GM23338 (cell line): ENCODE measurements at regions not wholly inside any gene's neighbourhood (a gene's known extent, or its start where the extent isn't known, plus 50 kb on each side); places are given as distances from the start of the nearest gene placed in this dataset.

Experiments
- ATAC-seq: fragments of 200-7000 bp; cut with Tn5 transposase; 3 replicates; pipeline ENCODE4 v1.9.1; 2020
- DNase-seq: peaks from one replicate; pipeline ENCODE4 v3.0.0-alpha.2; 2015; ENCODE audit warnings: low spot score
- H2AFZ ChIP-seq: fragments of 200-600 bp; sonication (generic); 2 replicates; pipeline ENCODE4 v1.8.0; 2016; ENCODE audit warnings: antibody characterized with exemption, mild to moderate bottlenecking, moderate library complexity
- H3F3A ChIP-seq: fragments of 200-600 bp; sonication (generic); replicated peaks from 2 replicates; pipeline ENCODE4 v1.8.0; 2017; ENCODE audit warnings: antibody characterized with exemption, mixed run types, low read depth
- H3K27ac ChIP-seq: fragments of 200-600 bp; sonication (generic); 2 replicates; pipeline ENCODE4 v1.6.1; 2016; ENCODE audit warnings: low read depth
- H3K27me3 ChIP-seq: fragments of 200-600 bp; sonication (generic); 2 replicates; pipeline ENCODE4 v1.8.0; 2016; ENCODE audit warnings: mild to moderate bottlenecking, mixed run types, moderate library complexity; ENCODE audit not compliant: insufficient read depth
- H3K36me3 ChIP-seq: fragments of 200-600 bp; sonication (generic); 2 replicates; pipeline ENCODE4 v1.8.0; 2016; ENCODE audit warnings: mild to moderate bottlenecking; ENCODE audit not compliant: insufficient read depth
- H3K4me1 ChIP-seq: fragments of 200-600 bp; sonication (generic); 2 replicates; pipeline ENCODE4 v1.8.0; 2016; ENCODE audit warnings: mild to moderate bottlenecking, moderate library complexity; ENCODE audit not compliant: insufficient read depth
- H3K4me2 ChIP-seq: fragments of 200-600 bp; sonication (generic); 2 replicates; pipeline ENCODE4 v1.7.1; 2017; ENCODE audit warnings: mixed run types
- H3K4me3 ChIP-seq: fragments of 200-600 bp; sonication (generic); 2 replicates; pipeline ENCODE4 v1.6.1; 2016; ENCODE audit warnings: mixed run types
- H3K79me2 ChIP-seq: fragments of 200-600 bp; sonication (generic); replicated peaks from 2 replicates; pipeline ENCODE4 v1.8.0; 2017; ENCODE audit warnings: mild to moderate bottlenecking; ENCODE audit not compliant: insufficient read depth
- H3K9me2 ChIP-seq: fragments of 200-600 bp; sonication (generic); 2 replicates; pipeline ENCODE4 v1.8.0; 2017; ENCODE audit not compliant: insufficient read depth
- H4K20me1 ChIP-seq: fragments of 200-600 bp; sonication (generic); replicated peaks from 2 replicates; pipeline ENCODE4 v1.8.0; 2017; ENCODE audit warnings: mild to moderate bottlenecking; ENCODE audit not compliant: insufficient read depth
- H3K27ac Mint-ChIP-seq: 2 replicates; pipeline ENCODE4 v1.8.0; 2020; ENCODE audit warnings: inconsistent platforms, mild to moderate bottlenecking, moderate library complexity, mixed read lengths
- H3K27me3 Mint-ChIP-seq: 3 replicates; pipeline ENCODE4 v1.8.0; 2022; ENCODE audit warnings: low read depth, mild to moderate bottlenecking, moderate library complexity, mixed read lengths, inconsistent platforms; ENCODE audit not compliant: insufficient read depth, poor library complexity
- H3K36me3 Mint-ChIP-seq: 3 replicates; pipeline ENCODE4 v1.8.0; 2021; ENCODE audit warnings: low read depth, mild to moderate bottlenecking, inconsistent platforms, moderate library complexity, mixed read lengths
- H3K4me1 Mint-ChIP-seq: 3 replicates; pipeline ENCODE4 v1.8.0; 2020; ENCODE audit warnings: mild to moderate bottlenecking, inconsistent platforms, mixed read lengths
- H3K4me3 Mint-ChIP-seq: 3 replicates; pipeline ENCODE4 v1.8.0; 2021; ENCODE audit warnings: moderate library complexity, mild to moderate bottlenecking, inconsistent platforms, mixed read lengths
- H3K9me3 Mint-ChIP-seq: 3 replicates; pipeline ENCODE4 v1.8.0; 2020; ENCODE audit warnings: moderate library complexity, mild to moderate bottlenecking, inconsistent platforms, mixed read lengths
- POLR2AphosphoS5 ChIP-seq: IDR thresholded peaks from 2 replicates; pipeline ENCODE4 v1.6.1; 2016; ENCODE audit warnings: antibody characterized with exemption, low read depth
- STAT1 ChIP-seq: IDR thresholded peaks from one replicate; pipeline ENCODE4 v1.6.1; 2016; ENCODE audit warnings: antibody characterized with exemption; ENCODE audit not compliant: unreplicated experiment
- ZNF331 ChIP-seq: fragments of 250-450 bp; sonication (Bioruptor Pico); IDR thresholded peaks from 2 replicates; pipeline ENCODE4 v1.5.0; 2020; ENCODE audit warnings: low read depth, mild to moderate bottlenecking, moderate library complexity
- TF ChIP-seq, protein P1 (sequence below): fragments of 250-450 bp; sonication (Bioruptor Pico); IDR thresholded peaks from 2 replicates; pipeline ENCODE4 v1.5.0; 2020; ENCODE audit warnings: mild to moderate bottlenecking, moderate library complexity
- TF ChIP-seq, protein P2 (sequence below): IDR thresholded peaks from 2 replicates; pipeline ENCODE4 v1.6.1; 2016; ENCODE audit warnings: antibody characterized with exemption

DNA sequence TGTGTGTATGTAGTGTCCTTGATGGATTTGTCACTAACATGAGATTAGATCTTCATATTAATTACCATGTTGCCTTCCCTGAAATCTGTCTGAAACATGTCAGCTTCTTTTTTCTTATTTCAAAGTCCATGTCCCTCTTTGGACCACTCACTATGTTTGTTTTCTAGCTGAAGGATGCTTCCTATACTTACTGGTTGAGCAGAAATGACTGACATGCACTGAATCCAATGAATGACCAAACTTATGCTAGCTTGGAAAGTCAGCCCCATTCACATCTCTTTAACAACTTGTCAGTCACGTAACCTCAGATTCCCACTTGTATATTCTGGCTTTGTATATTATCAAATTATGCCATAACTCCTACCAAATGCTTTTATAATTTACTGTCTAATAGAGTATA is 69.9 kb upstream of the STK39 start (continued):
- TF ChIP-seq, protein P1, sequence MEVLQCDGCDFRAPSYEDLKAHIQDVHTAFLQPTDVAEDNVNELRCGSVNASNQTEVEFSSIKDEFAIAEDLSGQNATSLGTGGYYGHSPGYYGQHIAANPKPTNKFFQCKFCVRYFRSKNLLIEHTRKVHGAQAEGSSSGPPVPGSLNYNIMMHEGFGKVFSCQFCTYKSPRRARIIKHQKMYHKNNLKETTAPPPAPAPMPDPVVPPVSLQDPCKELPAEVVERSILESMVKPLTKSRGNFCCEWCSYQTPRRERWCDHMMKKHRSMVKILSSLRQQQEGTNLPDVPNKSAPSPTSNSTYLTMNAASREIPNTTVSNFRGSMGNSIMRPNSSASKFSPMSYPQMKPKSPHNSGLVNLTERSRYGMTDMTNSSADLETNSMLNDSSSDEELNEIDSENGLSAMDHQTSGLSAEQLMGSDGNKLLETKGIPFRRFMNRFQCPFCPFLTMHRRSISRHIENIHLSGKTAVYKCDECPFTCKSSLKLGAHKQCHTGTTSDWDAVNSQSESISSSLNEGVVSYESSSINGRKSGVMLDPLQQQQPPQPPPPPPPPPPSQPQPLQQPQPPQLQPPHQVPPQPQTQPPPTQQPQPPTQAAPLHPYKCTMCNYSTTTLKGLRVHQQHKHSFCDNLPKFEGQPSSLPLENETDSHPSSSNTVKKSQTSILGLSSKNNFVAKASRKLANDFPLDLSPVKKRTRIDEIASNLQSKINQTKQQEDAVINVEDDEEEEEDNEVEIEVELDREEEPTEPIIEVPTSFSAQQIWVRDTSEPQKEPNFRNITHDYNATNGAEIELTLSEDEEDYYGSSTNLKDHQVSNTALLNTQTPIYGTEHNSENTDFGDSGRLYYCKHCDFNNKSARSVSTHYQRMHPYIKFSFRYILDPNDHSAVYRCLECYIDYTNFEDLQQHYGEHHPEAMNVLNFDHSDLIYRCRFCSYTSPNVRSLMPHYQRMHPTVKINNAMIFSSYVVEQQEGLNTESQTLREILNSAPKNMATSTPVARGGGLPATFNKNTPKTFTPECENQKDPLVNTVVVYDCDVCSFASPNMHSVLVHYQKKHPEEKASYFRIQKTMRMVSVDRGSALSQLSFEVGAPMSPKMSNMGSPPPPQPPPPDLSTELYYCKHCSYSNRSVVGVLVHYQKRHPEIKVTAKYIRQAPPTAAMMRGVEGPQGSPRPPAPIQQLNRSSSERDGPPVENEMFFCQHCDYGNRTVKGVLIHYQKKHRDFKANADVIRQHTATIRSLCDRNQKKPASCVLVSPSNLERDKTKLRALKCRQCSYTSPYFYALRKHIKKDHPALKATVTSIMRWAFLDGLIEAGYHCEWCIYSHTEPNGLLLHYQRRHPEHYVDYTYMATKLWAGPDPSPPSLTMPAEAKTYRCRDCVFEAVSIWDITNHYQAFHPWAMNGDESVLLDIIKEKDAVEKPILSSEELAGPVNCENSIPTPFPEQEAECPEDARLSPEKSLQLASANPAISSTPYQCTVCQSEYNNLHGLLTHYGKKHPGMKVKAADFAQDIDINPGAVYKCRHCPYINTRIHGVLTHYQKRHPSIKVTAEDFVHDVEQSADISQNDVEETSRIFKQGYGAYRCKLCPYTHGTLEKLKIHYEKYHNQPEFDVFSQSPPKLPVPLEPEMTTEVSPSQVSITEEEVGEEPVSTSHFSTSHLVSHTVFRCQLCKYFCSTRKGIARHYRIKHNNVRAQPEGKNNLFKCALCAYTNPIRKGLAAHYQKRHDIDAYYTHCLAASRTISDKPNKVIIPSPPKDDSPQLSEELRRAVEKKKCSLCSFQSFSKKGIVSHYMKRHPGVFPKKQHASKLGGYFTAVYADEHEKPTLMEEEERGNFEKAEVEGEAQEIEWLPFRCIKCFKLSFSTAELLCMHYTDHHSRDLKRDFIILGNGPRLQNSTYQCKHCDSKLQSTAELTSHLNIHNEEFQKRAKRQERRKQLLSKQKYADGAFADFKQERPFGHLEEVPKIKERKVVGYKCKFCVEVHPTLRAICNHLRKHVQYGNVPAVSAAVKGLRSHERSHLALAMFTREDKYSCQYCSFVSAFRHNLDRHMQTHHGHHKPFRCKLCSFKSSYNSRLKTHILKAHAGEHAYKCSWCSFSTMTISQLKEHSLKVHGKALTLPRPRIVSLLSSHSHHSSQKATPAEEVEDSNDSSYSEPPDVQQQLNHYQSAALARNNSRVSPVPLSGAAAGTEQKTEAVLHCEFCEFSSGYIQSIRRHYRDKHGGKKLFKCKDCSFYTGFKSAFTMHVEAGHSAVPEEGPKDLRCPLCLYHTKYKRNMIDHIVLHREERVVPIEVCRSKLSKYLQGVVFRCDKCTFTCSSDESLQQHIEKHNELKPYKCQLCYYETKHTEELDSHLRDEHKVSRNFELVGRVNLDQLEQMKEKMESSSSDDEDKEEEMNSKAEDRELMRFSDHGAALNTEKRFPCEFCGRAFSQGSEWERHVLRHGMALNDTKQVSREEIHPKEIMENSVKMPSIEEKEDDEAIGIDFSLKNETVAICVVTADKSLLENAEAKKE (CRISPR knock-in tag): no peak
- no peak for TF ChIP-seq POLR2AphosphoS5

DNA sequence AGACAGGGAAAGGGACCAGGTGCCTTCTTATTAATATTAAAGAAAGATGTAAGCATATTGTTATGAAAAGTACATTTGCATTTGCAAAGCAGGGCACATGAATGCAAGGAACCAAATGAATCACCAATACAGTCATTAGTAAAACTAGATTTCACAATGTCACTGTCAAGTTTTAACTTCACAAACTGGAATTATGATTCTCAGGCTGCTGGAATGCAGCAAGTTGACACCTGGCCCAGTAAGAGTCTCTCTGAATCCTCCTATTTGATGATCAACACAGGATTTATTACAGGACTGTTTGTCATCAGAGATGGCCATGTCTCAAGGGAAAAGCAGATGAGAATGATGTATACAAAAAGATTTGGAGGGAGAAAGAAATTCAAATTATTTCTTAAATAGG is 72.9 kb upstream of the STK39 start:
- peaks cover 25% of the 10 kb centered on the region for H3K4me1 Mint-ChIP-seq
- no peaks in the 10 kb centered on the region for H3K27me3 ChIP-seq
- no peak overlapping the region for H3K27ac ChIP-seq
- no peaks in the 10 kb centered on the region for H3K9me3 Mint-ChIP-seq
- H3K79me2 ChIP-seq: no peaks in the 10 kb centered on the region
- no peaks in the 10 kb centered on the region for H4K20me1 ChIP-seq
- DNase-seq (no peak), ATAC-seq (no peak)
- H3K4me1 ChIP-seq: peaks cover 17% of the 10 kb centered on the region
- peaks cover 14% of the 10 kb centered on the region; the same call in 1 of the 2 replicates for H3K9me2 ChIP-seq
- H3K4me2 ChIP-seq: no peak overlapping the region
- H2AFZ ChIP-seq: no peak overlapping the region; the same call in 1 of the 2 replicates
- peaks cover 3% of the 10 kb centered on the region for H3K27me3 Mint-ChIP-seq
- no peaks in the 10 kb centered on the region for H3F3A ChIP-seq
- H3K4me3 ChIP-seq: no peak overlapping the region
- no peak overlapping the region for H3K27ac Mint-ChIP-seq
- no peak overlapping the region for H3K4me3 Mint-ChIP-seq
- H3K36me3 ChIP-seq: no peaks in the 10 kb centered on the region
- no peaks in the 10 kb centered on the region for H3K36me3 Mint-ChIP-seq
- TF ChIP-seq ZNF331 (CRISPR knock-in tag) (no peak), STAT1 (no peak)
- TF ChIP-seq, protein P2, sequence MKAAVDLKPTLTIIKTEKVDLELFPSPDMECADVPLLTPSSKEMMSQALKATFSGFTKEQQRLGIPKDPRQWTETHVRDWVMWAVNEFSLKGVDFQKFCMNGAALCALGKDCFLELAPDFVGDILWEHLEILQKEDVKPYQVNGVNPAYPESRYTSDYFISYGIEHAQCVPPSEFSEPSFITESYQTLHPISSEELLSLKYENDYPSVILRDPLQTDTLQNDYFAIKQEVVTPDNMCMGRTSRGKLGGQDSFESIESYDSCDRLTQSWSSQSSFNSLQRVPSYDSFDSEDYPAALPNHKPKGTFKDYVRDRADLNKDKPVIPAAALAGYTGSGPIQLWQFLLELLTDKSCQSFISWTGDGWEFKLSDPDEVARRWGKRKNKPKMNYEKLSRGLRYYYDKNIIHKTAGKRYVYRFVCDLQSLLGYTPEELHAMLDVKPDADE: no peak
- TF ChIP-seq, protein P1 (CRISPR knock-in tag): no peak
